A549 (cell line): ENCODE measurements at regions not wholly inside any gene's neighbourhood (a gene's known extent, or its start where the extent isn't known, plus 50 kb on each side); places are given as distances from the start of the nearest gene placed in this dataset.

ENCODE experiments used
- ATAC-seq, 2 experiments: fragments of 200-7000 bp in 1 of 2; fragments of >200 bp in 1 of 2; cut with Nextera tagmentation in 1 of 2; cut with Tn5 transposase in 1 of 2; 3 replicates each; pipeline versions ENCODE4 v1.8.0 to v1.9.1; 2018 to 2020; ENCODE audit warnings: mild to moderate bottlenecking in 1 of 2, moderate library complexity in 1 of 2
- CTCF ChIA-PET: fragments of 300-600 bp; sonication (Branson Sonifier 250); formaldehyde crosslinking; extraction: SDS; loops from one replicate; lab custom pipeline; 2021; ENCODE audit warnings: antibody characterized with exemption, inconsistent platforms; lab: Yijun Ruan, JAX
- POLR2A ChIA-PET: fragments of 350-600 bp; formaldehyde crosslinking; extraction: SDS; loops from one replicate; lab custom pipeline; 2021; ENCODE audit warnings: antibody characterized with exemption, inconsistent platforms; lab: Yijun Ruan, JAX
- DNase-seq, 2 experiments: peaks; one replicate each; pipeline versions ENCODE4 v3.0.0 to v3.0.0-alpha.2; 2011 to 2016; ENCODE audit warnings: low read depth in 1 of 2, low spot score in 1 of 2
- FAIRE-seq: peaks from 2 replicates; lab custom pipeline; 2011; peaks lifted over from hg19 to GRCh38; lab: Jason Lieb, UNC
- H3K27ac ChIP-seq, 2 experiments: fragments of >200 bp; sonication (Bioruptor Twin); formaldehyde crosslinking; 3 replicates each; pipeline ENCODE4 v1.5.1; 2016 to 2017
- H3K4me1 ChIP-seq: fragments of >200 bp; sonication (Bioruptor Twin); formaldehyde crosslinking; 3 replicates; pipeline ENCODE4 v1.6.1; 2016
- H3K4me2 ChIP-seq: fragments of >200 bp; sonication (Bioruptor Twin); formaldehyde crosslinking; 3 replicates; pipeline ENCODE4 v1.6.1; 2016
- H3K4me3 ChIP-seq: fragments of >200 bp; sonication (Bioruptor Twin); formaldehyde crosslinking; 3 replicates; pipeline ENCODE4 v1.5.1; 2016
- H3K9me3 ChIP-seq: fragments of >200 bp; sonication (Bioruptor Twin); formaldehyde crosslinking; 3 replicates; pipeline ENCODE4 v1.6.1; 2016
- BCL3 ChIP-seq: fragments of >200 bp; sonication (Bioruptor Twin); formaldehyde crosslinking; IDR thresholded peaks from 3 replicates; pipeline ENCODE4 v1.6.1; 2016
- CBX2 ChIP-seq: fragments of 200-600 bp; sonication (generic); IDR thresholded peaks from 2 replicates; pipeline ENCODE4 v1.6.1; 2016; ENCODE audit warnings: low read depth, mild to moderate bottlenecking, borderline replicate concordance
- CHD2 ChIP-seq: fragments of 150-350 bp; IDR thresholded peaks from 2 replicates; pipeline ENCODE4 v1.6.1; 2014; ENCODE audit warnings: low read length; ENCODE audit not compliant: partially characterized antibody
- E2F6 ChIP-seq: IDR thresholded peaks from 2 replicates; pipeline ENCODE4 v1.6.1; 2012; ENCODE audit warnings: low read depth, borderline replicate concordance
- EHMT2 ChIP-seq: fragments of 200-600 bp; sonication (generic); IDR thresholded peaks from 2 replicates; pipeline ENCODE4 v1.6.1; 2016; ENCODE audit warnings: antibody characterized with exemption, low read depth, mild to moderate bottlenecking, moderate library complexity
- GATA3 ChIP-seq: IDR thresholded peaks from 2 replicates; pipeline ENCODE4 v1.6.1; 2012; ENCODE audit warnings: borderline replicate concordance
- HOXB5 ChIP-seq: fragments of 250-450 bp; sonication (Bioruptor Pico); IDR thresholded peaks from 2 replicates; pipeline ENCODE4 v1.5.0; 2020; ENCODE audit warnings: mild to moderate bottlenecking, moderate library complexity
- MAZ ChIP-seq: fragments of 150-350 bp; IDR thresholded peaks from 2 replicates; pipeline ENCODE4 v1.6.1; 2014; ENCODE audit warnings: antibody characterized with exemption, low read depth, low read length, borderline replicate concordance
- NFE2L2 ChIP-seq: fragments of 150-350 bp; conservative IDR thresholded peaks from 2 replicates; pipeline ENCODE4 v1.6.1; 2014; ENCODE audit warnings: low read length
- POLR2AphosphoS2 ChIP-seq: conservative IDR thresholded peaks from 2 replicates; pipeline ENCODE4 v1.6.1; 2012; ENCODE audit warnings: low read length, improper control_type of control experiment, inconsistent platforms
- RAD21 ChIP-seq, 2 experiments: fragments of >200 bp in 1 of 2; sonication (Bioruptor Twin) in 1 of 2; formaldehyde crosslinking in 1 of 2; IDR thresholded peaks in 1 of 2; conservative IDR thresholded peaks in 1 of 2; 2 replicates in 1 of 2; 3 replicates in 1 of 2; pipeline ENCODE4 v1.6.1; 2012 to 2018; ENCODE audit warnings: inconsistent platforms in 1 of 2
- RFX5 ChIP-seq: fragments of 450-650 bp; IDR thresholded peaks from 2 replicates; pipeline ENCODE4 v1.7.1; 2014; ENCODE audit warnings: antibody characterized with exemption, mild to moderate bottlenecking, moderate library complexity
- RNF2 ChIP-seq: fragments of 200-600 bp; sonication (generic); IDR thresholded peaks from 2 replicates; pipeline ENCODE4 v1.6.1; 2016; ENCODE audit warnings: low read depth, mild to moderate bottlenecking, antibody characterized with exemption, moderate library complexity, borderline replicate concordance
- TFCP2L1 ChIP-seq: fragments of 250-450 bp; sonication (Bioruptor Pico); IDR thresholded peaks from 2 replicates; pipeline ENCODE4 v1.5.0; 2021; ENCODE audit warnings: mild to moderate bottlenecking
- TP53 ChIP-seq: fragments of 250-450 bp; sonication (Bioruptor Pico); IDR thresholded peaks from 2 replicates; pipeline ENCODE4 v1.5.0; 2021; ENCODE audit warnings: mild to moderate bottlenecking, moderate library complexity
- ZC3H11A ChIP-seq: fragments of 450-650 bp; IDR thresholded peaks from 2 replicates; pipeline ENCODE4 v1.6.1; 2014; ENCODE audit warnings: antibody characterized with exemption, mild to moderate bottlenecking
- WGBS: methylation state at CpG from one replicate; pipeline ENCODE4 v1.1.6; 2017; ENCODE audit errors: missing lambda C conversion rate; 5-methylcytosine and 5-hydroxymethylcytosine counted together
- TF ChIP-seq, protein P1 (sequence below): fragments of 200-600 bp; sonication (generic); IDR thresholded peaks from 2 replicates; pipeline ENCODE4 v1.6.1; 2016; ENCODE audit warnings: antibody characterized with exemption, mild to moderate bottlenecking, moderate library complexity
- TF ChIP-seq, protein P2 (sequence below): fragments of >200 bp; sonication (Bioruptor Twin); formaldehyde crosslinking; IDR thresholded peaks from 3 replicates; pipeline ENCODE4 v1.5.1; 2016
- TF ChIP-seq, protein P3 (sequence below): fragments of 450-650 bp; IDR thresholded peaks from 2 replicates; pipeline ENCODE4 v1.6.1; 2014; ENCODE audit warnings: antibody characterized with exemption

GRCh38 chr9:36748322-36748899 lies 175.7 kb downstream of the MELK start:
- no peaks in the 10 kb centered on the region for H3K4me1 ChIP-seq
- ChIA-PET CTCF (interaction anchor here (1.8 to 3.8 kb wide), 2 partner anchors 13 to 19 kb away, joined by 6 to 18 read pairs; no protein-coding TSS in a partner anchor), POLR2A (no interaction called here)
- 23% methylated on average over 7 of the region's 13 CpGs for WGBS
- no peak for FAIRE-seq
- no peak overlapping the region for H3K27ac ChIP-seq
- TF ChIP-seq, protein P1, sequence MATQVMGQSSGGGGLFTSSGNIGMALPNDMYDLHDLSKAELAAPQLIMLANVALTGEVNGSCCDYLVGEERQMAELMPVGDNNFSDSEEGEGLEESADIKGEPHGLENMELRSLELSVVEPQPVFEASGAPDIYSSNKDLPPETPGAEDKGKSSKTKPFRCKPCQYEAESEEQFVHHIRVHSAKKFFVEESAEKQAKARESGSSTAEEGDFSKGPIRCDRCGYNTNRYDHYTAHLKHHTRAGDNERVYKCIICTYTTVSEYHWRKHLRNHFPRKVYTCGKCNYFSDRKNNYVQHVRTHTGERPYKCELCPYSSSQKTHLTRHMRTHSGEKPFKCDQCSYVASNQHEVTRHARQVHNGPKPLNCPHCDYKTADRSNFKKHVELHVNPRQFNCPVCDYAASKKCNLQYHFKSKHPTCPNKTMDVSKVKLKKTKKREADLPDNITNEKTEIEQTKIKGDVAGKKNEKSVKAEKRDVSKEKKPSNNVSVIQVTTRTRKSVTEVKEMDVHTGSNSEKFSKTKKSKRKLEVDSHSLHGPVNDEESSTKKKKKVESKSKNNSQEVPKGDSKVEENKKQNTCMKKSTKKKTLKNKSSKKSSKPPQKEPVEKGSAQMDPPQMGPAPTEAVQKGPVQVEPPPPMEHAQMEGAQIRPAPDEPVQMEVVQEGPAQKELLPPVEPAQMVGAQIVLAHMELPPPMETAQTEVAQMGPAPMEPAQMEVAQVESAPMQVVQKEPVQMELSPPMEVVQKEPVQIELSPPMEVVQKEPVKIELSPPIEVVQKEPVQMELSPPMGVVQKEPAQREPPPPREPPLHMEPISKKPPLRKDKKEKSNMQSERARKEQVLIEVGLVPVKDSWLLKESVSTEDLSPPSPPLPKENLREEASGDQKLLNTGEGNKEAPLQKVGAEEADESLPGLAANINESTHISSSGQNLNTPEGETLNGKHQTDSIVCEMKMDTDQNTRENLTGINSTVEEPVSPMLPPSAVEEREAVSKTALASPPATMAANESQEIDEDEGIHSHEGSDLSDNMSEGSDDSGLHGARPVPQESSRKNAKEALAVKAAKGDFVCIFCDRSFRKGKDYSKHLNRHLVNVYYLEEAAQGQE, result peak; percentile 95
- TF ChIP-seq EHMT2 (0 out of 2 replicates have a peak, but pooled peaks have one; percentile 48), RFX5 (no peak)
- DNase-seq, result peak; percentile 35 to 41
- H3K4me3 ChIP-seq, result no peak overlapping the region
- H3K9me3 ChIP-seq, result no peaks in the 10 kb centered on the region
- peak; percentile 68 to 83 for ATAC-seq
- no peak overlapping the region for H3K4me2 ChIP-seq

DNA sequence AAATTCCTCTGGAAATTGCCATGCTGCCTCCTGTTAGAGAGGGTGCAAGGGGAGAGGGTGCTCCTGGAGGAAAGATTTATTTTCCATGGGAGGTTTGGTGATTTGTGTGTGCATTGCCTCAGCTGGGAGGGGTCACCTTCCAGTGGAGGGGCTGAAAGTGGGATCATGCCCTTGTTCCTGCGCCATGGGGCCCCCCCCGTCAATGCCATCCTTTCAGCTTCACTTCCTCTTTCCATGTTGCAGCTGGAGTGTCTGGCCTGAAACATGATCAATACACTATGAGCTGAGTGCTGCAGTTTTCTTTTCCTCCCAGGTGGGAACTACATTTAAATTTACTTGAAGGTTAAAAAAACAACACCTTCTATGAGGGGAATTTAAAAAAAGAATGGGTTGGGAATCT lies 176.8 kb downstream of the MELK start:
- WGBS, result 4% methylated on average over 2 of the region's 2 CpGs
- DNase-seq, result no peak
- Histone ChIP-seq H3K27ac (no peak overlapping the region), H3K4me3 (no peak overlapping the region), H3K4me2 (no peak overlapping the region), H3K4me1 (no peaks in the 10 kb centered on the region), H3K9me3 (no peaks in the 10 kb centered on the region)
- ATAC-seq, result no peak
- no peak for TF ChIP-seq HOXB5 (CRISPR knock-in tag)
- no peak for TF ChIP-seq MAZ
- no peak for TF ChIP-seq RAD21 (conservative IDR thresholded peaks at IDR 0.05 in 1 of 2, IDR thresholded peaks at IDR 0.05 in 1 of 2)
- TF ChIP-seq, protein P2, sequence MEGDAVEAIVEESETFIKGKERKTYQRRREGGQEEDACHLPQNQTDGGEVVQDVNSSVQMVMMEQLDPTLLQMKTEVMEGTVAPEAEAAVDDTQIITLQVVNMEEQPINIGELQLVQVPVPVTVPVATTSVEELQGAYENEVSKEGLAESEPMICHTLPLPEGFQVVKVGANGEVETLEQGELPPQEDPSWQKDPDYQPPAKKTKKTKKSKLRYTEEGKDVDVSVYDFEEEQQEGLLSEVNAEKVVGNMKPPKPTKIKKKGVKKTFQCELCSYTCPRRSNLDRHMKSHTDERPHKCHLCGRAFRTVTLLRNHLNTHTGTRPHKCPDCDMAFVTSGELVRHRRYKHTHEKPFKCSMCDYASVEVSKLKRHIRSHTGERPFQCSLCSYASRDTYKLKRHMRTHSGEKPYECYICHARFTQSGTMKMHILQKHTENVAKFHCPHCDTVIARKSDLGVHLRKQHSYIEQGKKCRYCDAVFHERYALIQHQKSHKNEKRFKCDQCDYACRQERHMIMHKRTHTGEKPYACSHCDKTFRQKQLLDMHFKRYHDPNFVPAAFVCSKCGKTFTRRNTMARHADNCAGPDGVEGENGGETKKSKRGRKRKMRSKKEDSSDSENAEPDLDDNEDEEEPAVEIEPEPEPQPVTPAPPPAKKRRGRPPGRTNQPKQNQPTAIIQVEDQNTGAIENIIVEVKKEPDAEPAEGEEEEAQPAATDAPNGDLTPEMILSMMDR, result no peak
- TF ChIP-seq NFE2L2, result no peak
- no peak for TF ChIP-seq GATA3
- TF ChIP-seq E2F6, result no peak
- TF ChIP-seq, protein P3, sequence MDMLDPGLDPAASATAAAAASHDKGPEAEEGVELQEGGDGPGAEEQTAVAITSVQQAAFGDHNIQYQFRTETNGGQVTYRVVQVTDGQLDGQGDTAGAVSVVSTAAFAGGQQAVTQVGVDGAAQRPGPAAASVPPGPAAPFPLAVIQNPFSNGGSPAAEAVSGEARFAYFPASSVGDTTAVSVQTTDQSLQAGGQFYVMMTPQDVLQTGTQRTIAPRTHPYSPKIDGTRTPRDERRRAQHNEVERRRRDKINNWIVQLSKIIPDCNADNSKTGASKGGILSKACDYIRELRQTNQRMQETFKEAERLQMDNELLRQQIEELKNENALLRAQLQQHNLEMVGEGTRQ, result no peak
- TF ChIP-seq CHD2, result no peak
- TF ChIP-seq RFX5, result no peak
- TF ChIP-seq ZC3H11A, result no peak
- no peak for TF ChIP-seq BCL3
- no peak for TF ChIP-seq POLR2AphosphoS2
- no peak for TF ChIP-seq RNF2
- no peak for TF ChIP-seq TP53 (CRISPR knock-in tag)
- no peak for TF ChIP-seq CBX2
- TF ChIP-seq TFCP2L1 (CRISPR knock-in tag), result no peak
- FAIRE-seq, result no peak
- ChIA-PET CTCF (interaction anchor here (1.8 to 3.8 kb wide), 2 partner anchors 12 to 20 kb away, joined by 6 to 18 read pairs; no protein-coding TSS in a partner anchor), POLR2A (interaction anchor here (0.9 kb wide), 1 partner anchor 17 kb away, joined by 4 read pairs; no protein-coding TSS in a partner anchor)
